H1 (cell line): ENCODE measurements at regions not wholly inside any gene's neighbourhood (a gene's known extent, or its start where the extent isn't known, plus 50 kb on each side); places are given as distances from the start of the nearest gene placed in this dataset.
A peak's percentile ranks its signal among the peaks of the same experiment; 100 is the strongest.

Experiments used
- CTCF ChIA-PET: fragments of 300-600 bp; sonication (Branson Sonifier 250); formaldehyde crosslinking; loops from one replicate; lab custom pipeline; 2021; ENCODE audit not compliant: partially characterized antibody; lab: Charles Lee
- POLR2A ChIA-PET: fragments of 300-600 bp; sonication (Branson Sonifier 250); formaldehyde crosslinking; loops from one replicate; lab custom pipeline; 2021; ENCODE audit warnings: inconsistent platforms; ENCODE audit not compliant: partially characterized antibody; lab: Charles Lee
- DNase-seq, 2 experiments: peaks; one replicate each; pipeline versions ENCODE4 v3.0.0 to v3.0.0-alpha.2; 2010 to 2022; ENCODE audit warnings: low spot score in 2 of 2, low read depth in 1 of 2, mixed read lengths in 1 of 2
- FAIRE-seq: peaks from 2 replicates; lab custom pipeline; 2011; peaks lifted over from hg19 to GRCh38; lab: Jason Lieb, UNC
- H2AFZ ChIP-seq: 2 replicates; pipeline ENCODE4 v1.8.1; 2012; ENCODE audit warnings: low read length, inconsistent platforms
- H2AK5ac ChIP-seq: 2 replicates; pipeline ENCODE4 v1.6.1; 2013; ENCODE audit warnings: low read depth, low read length
- H2BK120ac ChIP-seq: replicated peaks from 2 replicates; pipeline ENCODE3; 2013; ENCODE audit warnings: low read depth, low read length, inconsistent platforms
- H2BK12ac ChIP-seq: 2 replicates; pipeline ENCODE4 v1.6.1; 2013; ENCODE audit warnings: low read depth, low read length
- H2BK15ac ChIP-seq: 2 replicates; pipeline ENCODE4 v1.6.1; 2013; ENCODE audit warnings: low read length
- H2BK20ac ChIP-seq: 2 replicates; pipeline ENCODE4 v1.6.1; 2013; ENCODE audit warnings: low read length
- H2BK5ac ChIP-seq: 2 replicates; pipeline ENCODE4 v1.6.1; 2013; ENCODE audit warnings: low read depth, low read length
- H3K14ac ChIP-seq: 2 replicates; pipeline ENCODE4 v1.6.1; 2013; ENCODE audit warnings: inconsistent platforms; ENCODE audit not compliant: insufficient read length
- H3K18ac ChIP-seq: 2 replicates; pipeline ENCODE4 v1.6.1; 2013; ENCODE audit warnings: low read length; ENCODE audit errors: extremely low read depth
- H3K23ac ChIP-seq: 2 replicates; pipeline ENCODE4 v1.6.1; 2013; ENCODE audit warnings: inconsistent platforms; ENCODE audit not compliant: insufficient read length
- H3K23me2 ChIP-seq: 2 replicates; pipeline ENCODE4 v1.6.1; 2013; ENCODE audit warnings: low read depth, low read length
- H3K27ac ChIP-seq: 2 replicates; pipeline ENCODE4 v1.6.1; 2011; ENCODE audit warnings: low read depth, low read length, inconsistent platforms
- H3K27me3 ChIP-seq, 4 experiments: replicated peaks in 1 of 4; 1 replicate in 1 of 4; 2 replicates in 3 of 4; pipeline versions ENCODE4 v1.6.1 to v1.8.1; 2011 to 2013; ENCODE audit warnings: low read length in 3 of 4, mild to moderate bottlenecking in 3 of 4, inconsistent platforms in 2 of 4, mixed read lengths in 2 of 4, moderate library complexity in 1 of 4; ENCODE audit not compliant: control insufficient read depth in 3 of 4, insufficient read depth in 3 of 4; ENCODE audit errors: extremely low read depth in 1 of 4
- H3K36me3 ChIP-seq, 4 experiments: 2 replicates each; pipeline versions ENCODE4 v1.6.1 to v1.8.1; 2011 to 2013; ENCODE audit warnings: mild to moderate bottlenecking in 4 of 4, low read length in 3 of 4, moderate library complexity in 2 of 4, control low read depth in 1 of 4, inconsistent platforms in 1 of 4; ENCODE audit not compliant: insufficient read depth in 4 of 4, control insufficient read depth in 2 of 4
- H3K4ac ChIP-seq: replicated peaks from 2 replicates; pipeline ENCODE3; 2013; ENCODE audit warnings: low read length, low read depth, mixed read lengths, inconsistent platforms; ENCODE audit not compliant: insufficient read length
- H3K4me1 ChIP-seq, 4 experiments: replicated peaks in 1 of 4; 1 replicate in 1 of 4; 2 replicates in 3 of 4; pipeline versions ENCODE4 v1.6.1 to v1.8.1; 2011 to 2013; ENCODE audit warnings: low read length in 3 of 4, inconsistent platforms in 2 of 4, mixed read lengths in 1 of 4; ENCODE audit not compliant: insufficient read depth in 4 of 4, control insufficient read depth in 3 of 4
- H3K4me2 ChIP-seq, 2 experiments: 2 replicates each; pipeline versions ENCODE4 v1.6.1 to v1.8.1; 2011 to 2013; ENCODE audit warnings: low read depth in 2 of 2, low read length in 2 of 2, control low read depth in 1 of 2, inconsistent platforms in 1 of 2, mild to moderate bottlenecking in 1 of 2; ENCODE audit not compliant: insufficient read depth in 1 of 2
- H3K4me3 ChIP-seq, 4 experiments: fragments of 200-600, 300-600 bp in 1 of 4; sonication (generic), shearing (Covaris generic), sonication (Bioruptor Twin) in 1 of 4; 2 replicates each; pipeline versions ENCODE4 v1.5.1 to v1.8.1; 2011 to 2016; ENCODE audit warnings: low read length in 4 of 4, low read depth in 3 of 4, control low read depth in 2 of 4, inconsistent platforms in 2 of 4, mild to moderate bottlenecking in 2 of 4, mixed read lengths in 1 of 4, moderate library complexity in 1 of 4; ENCODE audit not compliant: insufficient read depth in 2 of 4; ENCODE audit errors: extremely low read depth in 1 of 4
- H3K56ac ChIP-seq: replicated peaks from 2 replicates; pipeline ENCODE3; 2013; ENCODE audit warnings: low read depth, mild to moderate bottlenecking, mixed read lengths, low read length, inconsistent platforms; ENCODE audit not compliant: insufficient read length
- H3K79me1 ChIP-seq: 2 replicates; pipeline ENCODE4 v1.6.1; 2013; ENCODE audit warnings: low read depth, low read length, control low read depth
- H3K79me2 ChIP-seq, 2 experiments: 2 replicates each; pipeline versions ENCODE4 v1.6.1 to v1.8.1; 2012 to 2013; ENCODE audit warnings: low read length in 2 of 2, mild to moderate bottlenecking in 2 of 2, inconsistent platforms in 1 of 2; ENCODE audit not compliant: insufficient read depth in 2 of 2, control insufficient read depth in 1 of 2
- H3K9ac ChIP-seq, 4 experiments: replicated peaks in 1 of 4; 1 replicate in 1 of 4; 2 replicates in 3 of 4; pipeline versions ENCODE4 v1.6.1 to v1.8.1; 2011 to 2013; ENCODE audit warnings: low read depth in 3 of 4, low read length in 3 of 4, control low read depth in 2 of 4, mild to moderate bottlenecking in 2 of 4, moderate library complexity in 2 of 4, inconsistent platforms in 1 of 4; ENCODE audit errors: extremely low read depth in 1 of 4
- H3K9me3 ChIP-seq, 2 experiments: 2 replicates each; pipeline versions ENCODE4 v1.6.1 to v1.8.1; 2012 to 2013; ENCODE audit warnings: mild to moderate bottlenecking in 2 of 2, moderate library complexity in 2 of 2, control low read depth in 1 of 2, inconsistent platforms in 1 of 2, low read depth in 1 of 2, low read length in 1 of 2, mixed read lengths in 1 of 2; ENCODE audit not compliant: insufficient read depth in 2 of 2
- H4K20me1 ChIP-seq, 2 experiments: replicated peaks in 1 of 2; 2 replicates each; pipeline versions ENCODE3 to v1.8.1; 2011 to 2013; ENCODE audit warnings: inconsistent platforms in 2 of 2, low read length in 2 of 2, mild to moderate bottlenecking in 1 of 2; ENCODE audit not compliant: insufficient read depth in 2 of 2, control insufficient read depth in 1 of 2
- H4K5ac ChIP-seq: 2 replicates; pipeline ENCODE4 v1.6.1; 2013; ENCODE audit warnings: low read length, low read depth, mixed read lengths, inconsistent platforms; ENCODE audit not compliant: insufficient read length
- H4K8ac ChIP-seq: 2 replicates; pipeline ENCODE4 v1.8.0; 2013; ENCODE audit warnings: mild to moderate bottlenecking, moderate library complexity, low read length, inconsistent platforms; ENCODE audit not compliant: insufficient read depth; ENCODE audit errors: extremely low read depth
- H4K91ac ChIP-seq: replicated peaks from 2 replicates; pipeline ENCODE3; 2013; ENCODE audit warnings: low read length, mixed read lengths, inconsistent platforms; ENCODE audit not compliant: insufficient read length
- CEBPB ChIP-seq: IDR thresholded peaks from 2 replicates; pipeline ENCODE4 v1.6.1; 2012; ENCODE audit warnings: low read depth, low read length
- CTBP2 ChIP-seq: IDR thresholded peaks from 2 replicates; pipeline ENCODE4 v1.7.0; 2011; ENCODE audit warnings: borderline replicate concordance, mild to moderate bottlenecking, moderate library complexity, mixed read lengths, low read length; ENCODE audit not compliant: insufficient read depth, insufficient read length
- WGBS, 2 experiments: shearing (Covaris generic) in 1 of 2; methylation state at CpG; one replicate each; pipeline versions ENCODE4 v1.1.6 to v1.1.7; 2013 to 2015; ENCODE audit warnings: low lambda C conversion rate in 2 of 2, mixed read lengths in 2 of 2, inconsistent platforms in 1 of 2, low coverage in 1 of 2, missing lambda C conversion rate in 1 of 2; ENCODE audit not compliant: insufficient replicate concordance in 2 of 2, insufficient coverage in 1 of 2, insufficient read length in 1 of 2; ENCODE audit errors: extremely low coverage in 1 of 2, missing lambda C conversion rate in 1 of 2; 5-methylcytosine and 5-hydroxymethylcytosine counted together

- H3K4me1 ChIP-seq: no peaks in the 10 kb centered on the region
- TF ChIP-seq CTBP2 (no peak), CEBPB (peak; percentile 49; the same call in 1 of the 2 replicates)
Measured at GRCh38 chr3:55313666-55314065, 173.4 kb downstream of the WNT5A start.

More at GRCh38 chr3:55313666-55314065, 173.4 kb downstream of the WNT5A start:
- CTCF ChIA-PET: interaction anchor here (1.2 kb wide), 2 partner anchors 24 to 133 kb away, joined by 3 to 4 read pairs; no protein-coding TSS in a partner anchor
- no peak overlapping the region for H2BK15ac ChIP-seq
- H3K56ac ChIP-seq: no peak overlapping the region
- H3K79me1 ChIP-seq: no peaks in the 10 kb centered on the region
- DNase-seq: no peak
- 90% methylated on average over 7 of the region's 7 CpGs; no CpG with 5 or more reads in 1 of the 2 experiments for WGBS, 2 experiments
- no peak overlapping the region for H3K9ac ChIP-seq
- H4K5ac ChIP-seq: no peak overlapping the region
- H2BK20ac ChIP-seq: no peak overlapping the region
- H3K23me2 ChIP-seq: no peaks in the 10 kb centered on the region
- FAIRE-seq: no peak
- POLR2A ChIA-PET: no interaction called here
- H3K4me2 ChIP-seq: no peak overlapping the region
- no peaks in the 10 kb centered on the region for H3K79me2 ChIP-seq
- H3K27me3 ChIP-seq: no peaks in the 10 kb centered on the region
- H3K4me3 ChIP-seq: no peak overlapping the region
- no peaks in the 10 kb centered on the region for H4K20me1 ChIP-seq
- no peak overlapping the region for H3K18ac ChIP-seq
- H3K14ac ChIP-seq: no peak overlapping the region
- H2BK120ac ChIP-seq: no peak overlapping the region
- H4K8ac ChIP-seq: no peak overlapping the region
- no peaks in the 10 kb centered on the region for H3K9me3 ChIP-seq
- no peak overlapping the region for H3K27ac ChIP-seq
- H3K36me3 ChIP-seq: no peaks in the 10 kb centered on the region
- no peak overlapping the region for H2AK5ac ChIP-seq
- no peak overlapping the region for H3K23ac ChIP-seq
- H2BK5ac ChIP-seq: no peak overlapping the region
- H3K4ac ChIP-seq: no peak overlapping the region
- no peak overlapping the region for H4K91ac ChIP-seq
- H2BK12ac ChIP-seq: no peak overlapping the region
- no peak overlapping the region for H2AFZ ChIP-seq
